ENCODE measurements at regions not wholly inside any gene's neighbourhood (a gene's known extent, or its start where the extent isn't known, plus 50 kb on each side); places are given as distances from the start of the nearest gene placed in this dataset.

GRCh38 chr18:45280481-45281276, 334.6 kb upstream of the SLC14A2 start:
- TF ChIP-seq EZH2phosphoT487 (IDR thresholded peaks at IDR 0.05; ENCODE audit: borderline replicate concordance, low read depth, low read length) = no peak
- TF ChIP-seq, protein P1, sequence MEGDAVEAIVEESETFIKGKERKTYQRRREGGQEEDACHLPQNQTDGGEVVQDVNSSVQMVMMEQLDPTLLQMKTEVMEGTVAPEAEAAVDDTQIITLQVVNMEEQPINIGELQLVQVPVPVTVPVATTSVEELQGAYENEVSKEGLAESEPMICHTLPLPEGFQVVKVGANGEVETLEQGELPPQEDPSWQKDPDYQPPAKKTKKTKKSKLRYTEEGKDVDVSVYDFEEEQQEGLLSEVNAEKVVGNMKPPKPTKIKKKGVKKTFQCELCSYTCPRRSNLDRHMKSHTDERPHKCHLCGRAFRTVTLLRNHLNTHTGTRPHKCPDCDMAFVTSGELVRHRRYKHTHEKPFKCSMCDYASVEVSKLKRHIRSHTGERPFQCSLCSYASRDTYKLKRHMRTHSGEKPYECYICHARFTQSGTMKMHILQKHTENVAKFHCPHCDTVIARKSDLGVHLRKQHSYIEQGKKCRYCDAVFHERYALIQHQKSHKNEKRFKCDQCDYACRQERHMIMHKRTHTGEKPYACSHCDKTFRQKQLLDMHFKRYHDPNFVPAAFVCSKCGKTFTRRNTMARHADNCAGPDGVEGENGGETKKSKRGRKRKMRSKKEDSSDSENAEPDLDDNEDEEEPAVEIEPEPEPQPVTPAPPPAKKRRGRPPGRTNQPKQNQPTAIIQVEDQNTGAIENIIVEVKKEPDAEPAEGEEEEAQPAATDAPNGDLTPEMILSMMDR (conservative IDR thresholded peaks at IDR 0.05; ENCODE audit: low read length) = no peak
